CD4-positive, alpha-beta T cell treated with Interleukin-1 beta for 1 hour (primary cell): ENCODE measurements at regions not wholly inside any gene's neighbourhood (a gene's known extent, or its start where the extent isn't known, plus 50 kb on each side); places are given as distances from the start of the nearest gene placed in this dataset.
A peak's percentile ranks its signal among the peaks of the same experiment; 100 is the strongest.
"Not testable (repeated sequence)": the region's sequence is repeated elsewhere in the genome, so short reads cannot be mapped to it uniquely, and the experiment has no call there.

Experiments used
- DNase-seq, 2 donors: peaks; one replicate each; pipeline ENCODE4 v3.0.0-alpha.2; 2020 to 2022

- DNase-seq = no peak
Observed at GRCh38 chr20:4635781-4636180, 50.5 kb upstream of the PRNP start.

- no peak for DNase-seq
Observed at GRCh38 chr20:4635342-4635741, 50.9 kb upstream of the PRNP start.

- no peak for DNase-seq
Observed at GRCh38 chr20:4633780-4634179, 52.5 kb upstream of the PRNP start.

- no peak for DNase-seq
Observed at GRCh38 chr20:4633379-4633778, 52.9 kb upstream of the PRNP start.

DNA sequence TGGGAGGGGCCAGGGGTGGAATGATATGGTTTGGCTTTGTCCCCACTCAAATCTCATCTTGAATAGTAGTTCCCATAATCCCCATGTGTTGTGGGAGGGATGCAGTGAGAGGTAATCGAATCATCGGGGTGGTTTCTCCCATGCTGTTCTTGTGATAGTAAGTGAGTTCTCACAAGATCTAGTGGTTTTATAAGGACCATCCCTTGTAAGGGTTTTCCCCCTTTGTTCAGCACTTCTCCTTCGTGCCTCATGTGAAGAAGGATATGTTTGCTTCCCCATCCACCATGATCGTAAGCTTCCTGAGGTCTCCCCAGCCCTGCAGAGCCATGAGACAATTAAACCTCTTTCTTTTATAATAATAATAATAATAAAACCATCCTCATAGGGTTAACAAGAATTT is 53.4 kb upstream of the PRNP start:
- no peak for DNase-seq

GRCh38 chr20:4626228-4626627 is 60.0 kb upstream of the PRNP start:
- no peak for DNase-seq

- no peak for DNase-seq
Observed at GRCh38 chr20:4625687-4626086, 60.6 kb upstream of the PRNP start.

DNA sequence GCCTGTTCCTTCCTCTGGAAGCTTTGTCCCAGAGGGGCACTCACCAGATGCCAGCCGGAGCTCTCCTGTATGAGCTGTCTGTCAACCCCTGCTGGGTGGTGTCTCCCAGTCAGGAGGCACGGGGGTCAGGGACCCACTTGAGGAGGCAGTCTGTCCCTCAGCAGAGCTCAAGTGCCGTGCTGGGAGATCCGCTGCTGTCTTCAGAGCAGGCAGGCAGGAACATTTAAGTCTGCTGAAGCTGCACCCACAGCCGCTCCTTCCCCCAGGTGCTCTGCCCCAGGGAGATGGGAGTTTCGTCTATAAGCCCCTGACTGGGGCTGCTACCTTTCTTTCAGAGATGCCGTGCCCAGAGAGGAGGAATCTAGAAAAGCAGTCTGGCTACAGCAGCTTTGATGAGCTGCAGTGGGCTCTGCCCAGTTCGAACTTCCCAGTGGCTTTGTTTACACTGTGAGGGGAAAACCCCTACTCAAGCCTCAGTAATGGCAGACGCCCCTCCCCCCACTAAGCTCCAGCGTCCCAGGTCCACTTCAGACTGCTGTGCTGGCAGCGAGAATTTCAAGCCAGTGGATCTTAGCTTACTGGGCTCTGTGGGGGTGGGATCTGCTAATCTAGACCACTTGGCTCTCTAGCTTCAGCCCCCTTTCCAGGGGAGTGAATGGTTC is 61.5 kb upstream of the PRNP start:
- DNase-seq = not testable (repeated sequence)

DNA sequence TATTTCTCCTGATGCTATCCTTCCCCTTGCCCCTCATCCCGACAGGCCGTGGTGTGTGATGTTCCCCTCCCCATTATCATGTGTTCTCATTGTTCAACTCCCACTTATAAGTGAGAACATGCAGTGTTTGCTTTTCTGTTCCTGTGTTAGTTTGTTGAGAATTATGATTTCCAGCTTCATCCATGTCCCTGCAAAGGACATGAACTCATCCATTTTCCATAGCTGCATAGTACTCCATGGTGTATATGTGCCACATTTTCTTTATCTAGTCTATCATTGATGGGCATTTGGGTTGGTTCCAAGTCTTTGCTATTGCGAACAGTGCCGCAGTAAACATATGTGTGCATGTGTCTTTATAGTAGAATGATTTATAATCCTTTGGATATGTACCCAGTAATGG is 67.1 kb upstream of the PRNP start:
- not testable (repeated sequence) for DNase-seq

- no peak for DNase-seq
Observed at GRCh38 chr20:4617484-4617883, 68.8 kb upstream of the PRNP start.

GRCh38 chr20:4617019-4617418 is 69.2 kb upstream of the PRNP start:
- no peak for DNase-seq

GRCh38 chr20:4613718-4614620 is 72.3 kb upstream of the PRNP start:
- peak; percentile 71 to 77 for DNase-seq

- no peak for DNase-seq
Observed at GRCh38 chr20:4613184-4613583, 73.1 kb upstream of the PRNP start.

DNA sequence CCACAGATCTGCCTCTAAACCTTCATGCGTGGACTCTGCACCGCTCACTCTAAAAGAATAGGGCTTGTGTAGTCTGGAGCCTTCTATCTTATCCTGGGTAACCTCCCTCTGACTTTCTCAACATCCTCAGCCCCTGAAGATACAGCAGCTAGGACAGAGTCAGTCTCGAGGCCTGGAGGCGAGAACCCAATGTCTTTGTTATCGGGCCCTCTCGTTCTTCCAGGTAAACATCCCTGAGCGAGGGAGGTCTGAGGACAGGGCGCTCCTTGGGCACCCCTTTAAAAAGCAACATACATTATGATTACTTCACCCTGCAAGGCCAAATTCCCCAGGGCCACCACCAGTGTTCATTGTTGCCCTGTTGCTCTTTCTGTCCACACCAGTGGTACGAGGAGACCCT is 75.4 kb upstream of the PRNP start:
- no peak for DNase-seq

DNA sequence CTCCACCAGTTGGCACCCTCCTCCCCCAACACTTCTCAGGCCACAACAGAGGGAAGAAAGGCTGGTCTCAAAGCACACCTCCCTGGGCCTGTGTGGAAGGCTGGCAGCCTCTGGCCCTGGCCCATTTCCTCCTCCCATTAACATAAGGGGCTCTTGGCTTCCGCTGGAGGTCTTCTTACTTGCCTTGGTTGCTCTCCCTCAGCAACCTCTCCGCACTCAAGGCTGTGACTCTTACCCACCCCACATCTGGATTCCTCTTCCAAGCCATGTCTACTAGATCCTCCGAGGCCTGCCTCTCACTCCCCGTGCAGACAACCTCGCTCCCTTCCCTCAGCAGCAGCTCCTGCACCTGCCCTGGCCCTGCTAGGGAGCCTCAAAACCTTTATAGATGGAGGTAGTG is 76.7 kb upstream of the PRNP start:
- no peak for DNase-seq

DNA sequence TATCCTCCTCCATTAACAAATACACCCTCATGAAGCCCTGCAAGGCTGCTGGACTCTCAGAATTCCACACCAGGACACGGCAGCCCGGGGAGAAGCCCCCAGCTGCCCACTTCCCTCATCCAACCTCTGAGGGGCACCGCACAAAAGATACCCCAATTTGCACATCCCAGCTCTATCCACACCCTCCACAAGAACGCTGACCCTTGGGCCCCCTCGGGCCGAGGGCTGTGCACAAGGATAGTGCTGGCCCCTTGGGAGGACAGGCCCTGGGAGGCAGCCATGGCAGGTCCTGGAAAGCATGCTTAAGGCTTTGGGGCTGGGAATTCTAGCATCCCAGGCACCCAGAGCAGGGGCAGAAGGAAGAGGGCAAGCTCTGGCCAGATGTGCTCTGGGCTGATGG is 77.4 kb upstream of the PRNP start:
- no peak for DNase-seq

GRCh38 chr20:4607287-4607713 is 79.0 kb upstream of the PRNP start:
- DNase-seq = peak; percentile 55 to 73

DNA sequence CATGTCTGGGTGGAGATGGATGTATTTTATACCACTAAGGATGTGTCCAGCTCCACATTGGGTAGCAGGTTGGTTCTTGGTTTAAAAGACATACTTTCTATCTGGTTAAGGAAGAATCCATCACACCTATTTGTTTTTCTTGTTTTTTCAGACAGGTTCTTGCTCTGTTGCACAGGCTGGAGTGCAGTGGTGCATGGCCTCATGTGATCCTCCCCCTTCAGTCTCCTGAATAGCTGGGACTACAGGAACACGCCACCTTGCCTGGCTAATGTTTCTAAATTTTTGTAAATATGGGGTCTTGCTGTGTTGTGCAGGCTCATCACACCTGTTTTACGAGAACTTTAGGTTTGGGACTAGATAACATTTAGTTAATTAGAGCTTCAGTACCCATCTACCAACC is 80.2 kb upstream of the PRNP start:
- no peak for DNase-seq

- DNase-seq = no peak
Observed at GRCh38 chr20:4605166-4605565, 81.1 kb upstream of the PRNP start.

DNA sequence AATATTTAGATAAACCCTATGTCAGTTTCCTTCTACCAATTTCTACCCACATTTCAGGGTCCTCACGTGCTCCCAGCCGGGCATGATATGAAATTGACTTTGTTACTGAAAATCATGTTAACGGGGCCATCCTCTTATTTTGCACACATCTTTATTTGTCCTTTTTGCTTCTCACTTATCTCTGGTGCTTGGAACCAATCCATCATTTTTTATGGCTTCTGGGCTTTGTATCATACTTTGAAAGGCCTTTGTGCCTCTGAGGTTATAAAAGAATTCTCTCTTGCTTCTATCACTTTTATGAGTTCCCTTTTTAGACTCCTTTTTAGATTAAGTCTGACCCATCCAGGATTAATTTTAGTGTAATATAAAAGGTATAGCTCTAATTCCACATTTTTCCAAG is 81.7 kb upstream of the PRNP start:
- DNase-seq = no peak

DNA sequence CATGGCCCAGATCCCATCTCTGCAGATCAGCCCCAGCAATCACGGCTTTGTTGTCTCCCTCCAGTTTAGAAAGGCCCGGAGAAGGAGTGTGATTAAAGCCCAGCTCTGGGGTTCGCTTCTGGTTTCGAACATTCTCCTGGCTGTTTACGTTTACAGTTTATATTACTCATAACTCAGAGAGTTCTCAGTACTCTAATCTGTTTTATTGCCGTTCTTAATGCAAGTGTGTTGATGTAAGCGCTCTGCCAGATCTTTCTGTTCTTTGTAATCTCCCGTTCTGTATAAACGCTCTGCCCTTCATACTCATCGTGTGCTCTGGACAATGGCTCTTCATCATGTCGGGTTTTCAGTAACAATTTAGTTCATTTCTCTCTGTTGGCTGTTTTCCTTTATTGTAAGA is 82.5 kb upstream of the PRNP start:
- no peak for DNase-seq

DNA sequence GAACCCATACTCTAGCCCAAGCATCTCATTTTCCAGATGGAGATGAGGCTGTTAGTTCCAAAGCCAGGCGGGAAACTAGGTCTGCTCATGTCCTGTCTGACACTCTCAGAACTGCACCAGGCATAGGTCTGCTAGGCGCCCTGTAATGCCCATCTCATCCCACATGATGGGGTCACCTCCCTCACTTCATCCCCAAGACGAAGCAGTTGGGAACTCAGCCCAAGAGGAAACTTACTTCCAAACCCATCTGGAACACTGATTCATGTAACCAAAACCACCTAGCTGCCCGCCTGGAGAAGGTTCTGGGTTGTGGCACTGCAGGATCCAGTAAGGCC is 84.0 kb upstream of the PRNP start:
- DNase-seq = no peak

GRCh38 chr20:4601630-4602296 is 84.5 kb upstream of the PRNP start:
- DNase-seq = no peak
